CD8-positive, alpha-beta memory T cell (primary cell): ENCODE measurements at regions not wholly inside any gene's neighbourhood (a gene's known extent, or its start where the extent isn't known, plus 50 kb on each side); places are given as distances from the start of the nearest gene placed in this dataset.

ENCODE experiments used
- CTCF ChIA-PET: fragments of 350-600 bp; sonication (Branson Sonifier 250); formaldehyde crosslinking; loops from one replicate; lab custom pipeline; 2021; ENCODE audit warnings: antibody characterized with exemption; lab: Charles Lee
- POLR2A ChIA-PET: fragments of 350-600 bp; sonication (Branson Sonifier 250); formaldehyde crosslinking; loops from one replicate; lab custom pipeline; 2021; ENCODE audit warnings: antibody characterized with exemption; lab: Charles Lee
- DNase-seq, 5 donors: peaks; one replicate each; pipeline versions ENCODE4 v3.0.0 to v3.0.0-alpha.2; 2020 to 2022; ENCODE audit warnings: mixed read lengths in 1 of 5
- H3K27ac ChIP-seq: one replicate; pipeline ENCODE4 v1.7.0; 2013; ENCODE audit warnings: low read depth, mild to moderate bottlenecking, low read length, moderate library complexity
- H3K27me3 ChIP-seq: 2 replicates; pipeline ENCODE4 v1.7.0; 2013; ENCODE audit warnings: low read length, mild to moderate bottlenecking; ENCODE audit not compliant: insufficient read depth, poor library complexity, severe bottlenecking
- H3K36me3 ChIP-seq: 2 replicates; pipeline ENCODE4 v1.7.0; 2013; ENCODE audit warnings: mild to moderate bottlenecking, low read length, moderate library complexity; ENCODE audit not compliant: insufficient read depth
- H3K4me1 ChIP-seq: 2 replicates; pipeline ENCODE4 v1.7.0; 2013; ENCODE audit warnings: mild to moderate bottlenecking, low read length, moderate library complexity; ENCODE audit not compliant: insufficient read depth
- H3K4me3 ChIP-seq: 2 replicates; pipeline ENCODE4 v1.7.0; 2013; ENCODE audit warnings: mild to moderate bottlenecking, low read length
- H3K9me3 ChIP-seq: 2 replicates; pipeline ENCODE4 v1.7.0; 2013; ENCODE audit warnings: mild to moderate bottlenecking, low read length
- H3K27ac Mint-ChIP-seq, 8 donors: one replicate each; pipeline ENCODE4 v1.8.0; 2020 to 2021; ENCODE audit warnings: mixed read lengths in 8 of 8, mild to moderate bottlenecking in 6 of 8, inconsistent platforms in 3 of 8, moderate library complexity in 3 of 8
- H3K27me3 Mint-ChIP-seq, 2 donors: one replicate each; pipeline ENCODE4 v1.8.0; 2020 to 2021; ENCODE audit warnings: mixed read lengths in 2 of 2, mild to moderate bottlenecking in 1 of 2, moderate library complexity in 1 of 2
- H3K36me3 Mint-ChIP-seq, 3 donors: one replicate each; pipeline ENCODE4 v1.8.0; 2020 to 2021; ENCODE audit warnings: mixed read lengths in 3 of 3, inconsistent platforms in 1 of 3, mild to moderate bottlenecking in 1 of 3
- H3K4me1 Mint-ChIP-seq, 3 donors: one replicate each; pipeline ENCODE4 v1.8.0; 2020 to 2021; ENCODE audit warnings: mixed read lengths in 3 of 3, inconsistent platforms in 1 of 3, mild to moderate bottlenecking in 1 of 3
- H3K4me3 Mint-ChIP-seq, 7 donors: one replicate each; pipeline ENCODE4 v1.8.0; 2020 to 2021; ENCODE audit warnings: mixed read lengths in 7 of 7, mild to moderate bottlenecking in 6 of 7, moderate library complexity in 4 of 7, inconsistent platforms in 2 of 7
- H3K9me3 Mint-ChIP-seq, 5 donors: one replicate each; pipeline ENCODE4 v1.8.0; 2020 to 2022; ENCODE audit warnings: mixed read lengths in 5 of 5, mild to moderate bottlenecking in 3 of 5, moderate library complexity in 2 of 5, inconsistent platforms in 1 of 5

DNA sequence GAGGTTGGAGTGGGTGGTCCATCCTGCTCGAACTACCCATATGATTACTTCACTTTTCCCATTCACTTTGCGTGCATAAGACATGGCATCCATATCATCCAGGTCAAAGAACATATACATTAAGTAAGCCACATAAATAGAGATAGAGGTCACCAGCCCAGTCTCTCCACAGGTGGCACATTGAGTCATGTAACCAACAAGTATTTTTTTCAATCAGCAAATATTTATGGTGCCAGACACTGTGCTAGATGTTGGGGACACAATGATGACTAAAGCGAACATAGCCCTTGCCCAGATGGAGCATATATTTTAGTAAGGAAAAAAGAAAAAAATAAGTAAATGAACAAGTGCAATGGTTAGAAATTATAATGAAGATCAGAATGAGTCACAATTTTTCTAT lies 83.6 kb upstream of the LCLAT1 start:
- no peaks in the 10 kb centered on the region for H3K27me3 ChIP-seq
- Mint-ChIP-seq H3K4me3 (no peak overlapping the region), H3K27me3 (no peaks in the 10 kb centered on the region), H3K27ac (peak overlapping the region in 3 of 8 donors; percentile 0 to 76 (median 40)), H3K36me3 (no peaks in the 10 kb centered on the region), H3K4me1 (peaks cover 32 to 44% (median 41%) of the 10 kb centered on the region in 3 donors), H3K9me3 (no peaks in the 10 kb centered on the region)
- no peak overlapping the region for H3K4me3 ChIP-seq
- no peaks in the 10 kb centered on the region for H3K36me3 ChIP-seq
- no peak overlapping the region for H3K27ac ChIP-seq
- POLR2A ChIA-PET: no interaction called here
- no peak for DNase-seq
- H3K4me1 ChIP-seq: peaks cover 40% of the 10 kb centered on the region
- CTCF ChIA-PET: interaction anchor here (1.6 kb wide), 1 partner anchor 29 kb away, joined by 4 read pairs; no protein-coding TSS in a partner anchor
- no peaks in the 10 kb centered on the region for H3K9me3 ChIP-seq

DNA sequence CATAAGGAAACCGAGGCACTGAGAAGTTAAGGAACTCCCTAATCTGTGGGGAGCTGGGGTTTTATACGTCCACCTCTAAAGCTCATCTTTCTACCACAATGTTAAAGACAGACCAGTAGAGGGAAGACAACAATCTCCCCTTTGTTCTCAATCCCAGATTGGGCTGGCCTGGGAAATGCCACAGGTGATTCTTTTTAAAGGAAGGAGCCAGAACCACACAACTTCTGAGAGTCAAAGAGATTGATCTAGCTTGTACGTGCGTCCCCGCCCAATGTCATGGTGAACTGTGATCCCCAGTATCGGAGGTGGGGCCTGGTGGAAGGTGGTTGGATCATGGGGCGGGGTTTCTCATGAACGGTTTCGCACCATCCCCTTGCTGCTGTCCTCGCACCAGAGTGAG lies 81.8 kb upstream of the LCLAT1 start:
- ChIA-PET POLR2A (interaction anchor here (0.6 kb wide), 1 partner anchor 212 kb away, joined by 9 read pairs; no protein-coding TSS in a partner anchor), CTCF (interaction anchor here (1.5 kb wide), 1 partner anchor 8 kb away, joined by 5 read pairs; no protein-coding TSS in a partner anchor)
- Histone ChIP-seq H3K27ac (no peak overlapping the region), H3K4me1 (peaks cover 37% of the 10 kb centered on the region), H3K9me3 (no peaks in the 10 kb centered on the region), H3K27me3 (no peaks in the 10 kb centered on the region), H3K4me3 (no peak overlapping the region), H3K36me3 (no peaks in the 10 kb centered on the region)
- no peaks in the 10 kb centered on the region for H3K36me3 Mint-ChIP-seq
- no peak overlapping the region for H3K4me3 Mint-ChIP-seq
- H3K9me3 Mint-ChIP-seq: no peaks in the 10 kb centered on the region
- H3K27ac Mint-ChIP-seq: no peak overlapping the region
- no peak for DNase-seq
- H3K4me1 Mint-ChIP-seq: peaks cover 30 to 41% (median 39%) of the 10 kb centered on the region in 3 donors
- no peaks in the 10 kb centered on the region for H3K27me3 Mint-ChIP-seq

DNA sequence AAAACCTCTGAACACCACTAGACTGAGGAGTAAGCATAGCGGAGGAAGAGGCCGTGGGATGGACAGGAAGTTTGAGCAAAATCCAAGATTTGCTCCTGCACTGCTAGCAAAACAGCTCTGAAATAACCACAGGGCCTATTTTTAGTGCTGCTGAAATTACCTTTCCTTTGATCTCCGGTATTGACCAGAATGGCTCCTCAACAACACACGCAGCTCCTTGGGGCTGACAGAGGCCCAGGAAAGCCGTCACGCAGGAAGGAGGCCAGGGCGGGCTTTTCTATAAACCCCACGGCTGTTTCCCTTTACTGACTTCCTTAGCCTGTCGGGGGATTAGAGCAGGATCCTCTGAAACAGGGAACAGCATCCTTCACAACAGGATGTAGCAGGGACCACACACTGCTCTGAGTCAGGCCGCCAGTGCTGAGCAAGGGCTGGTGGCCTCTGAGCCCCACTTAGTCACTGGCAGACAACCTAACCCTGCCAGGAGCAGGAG lies 80.8 kb upstream of the LCLAT1 start:
- Mint-ChIP-seq H3K27ac (peak overlapping the region; percentile 0 to 45 (median 30)), H3K9me3 (no peaks in the 10 kb centered on the region), H3K36me3 (no peaks in the 10 kb centered on the region), H3K4me3 (peak overlapping the region in 1 of 7 donors; percentile 8), H3K27me3 (no peaks in the 10 kb centered on the region), H3K4me1 (peaks cover 25 to 35% (median 32%) of the 10 kb centered on the region in 3 donors)
- no peak overlapping the region for H3K4me3 ChIP-seq
- ChIA-PET CTCF (no interaction called here), POLR2A (no interaction called here)
- H3K27me3 ChIP-seq: no peaks in the 10 kb centered on the region
- no peak overlapping the region for H3K27ac ChIP-seq
- no peaks in the 10 kb centered on the region for H3K36me3 ChIP-seq
- H3K9me3 ChIP-seq: no peaks in the 10 kb centered on the region
- DNase-seq: peak in 1 of 5 donors; percentile 39
- peaks cover 26% of the 10 kb centered on the region for H3K4me1 ChIP-seq

DNA sequence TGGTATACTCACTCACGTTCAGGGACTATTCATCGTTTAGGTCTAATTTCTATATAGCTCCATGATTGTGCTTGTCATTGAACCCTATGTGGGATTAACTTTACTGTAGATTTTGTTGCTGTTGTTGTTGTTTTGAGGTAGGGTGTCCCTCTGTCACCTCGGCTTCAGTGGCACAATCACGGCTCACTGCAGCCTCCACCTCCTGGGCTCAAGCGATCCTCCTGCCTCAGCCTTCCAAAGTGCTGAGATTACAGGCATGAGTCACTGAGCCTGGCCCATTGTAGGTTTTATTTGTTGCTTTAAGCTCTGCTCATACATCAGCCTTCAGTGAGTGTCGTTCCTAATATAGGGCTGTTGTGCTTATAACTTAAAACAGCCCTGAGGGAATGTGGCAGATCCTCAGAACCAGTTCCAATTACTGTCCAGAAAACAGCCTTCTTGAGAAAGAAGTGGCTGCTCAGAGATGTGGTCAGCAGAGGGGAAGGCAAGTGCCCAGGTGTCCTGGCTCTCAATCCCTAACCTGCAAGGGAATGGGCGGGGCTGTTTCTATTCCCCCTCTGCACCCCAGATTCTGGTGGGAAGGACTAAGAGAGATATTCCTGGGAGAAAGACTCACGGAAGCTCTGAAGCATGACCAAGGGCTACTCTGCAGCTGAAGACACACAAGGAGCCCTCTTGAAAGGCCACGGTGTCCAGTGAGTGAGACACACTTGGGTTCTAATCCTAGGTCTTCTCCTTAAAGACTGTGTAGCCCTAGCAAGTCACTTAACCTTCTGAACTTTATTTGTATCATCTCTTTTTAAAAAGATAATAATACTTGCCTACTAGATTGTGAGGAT lies 79.6 kb upstream of the LCLAT1 start:
- no peaks in the 10 kb centered on the region for H3K9me3 Mint-ChIP-seq
- no peak overlapping the region for H3K4me3 Mint-ChIP-seq
- Histone ChIP-seq H3K27me3 (no peaks in the 10 kb centered on the region), H3K4me3 (no peak overlapping the region), H3K27ac (no peak overlapping the region), H3K9me3 (no peaks in the 10 kb centered on the region), H3K36me3 (no peaks in the 10 kb centered on the region), H3K4me1 (peaks cover 14% of the 10 kb centered on the region)
- POLR2A ChIA-PET: interaction anchor here (0.5 kb wide), 1 partner anchor 205 kb away, joined by 3 read pairs; no protein-coding TSS in a partner anchor
- H3K27ac Mint-ChIP-seq: no peak overlapping the region
- CTCF ChIA-PET: interaction anchor here (1.1 kb wide), 1 partner anchor 128 kb away, joined by 3 read pairs; no protein-coding TSS in a partner anchor
- no peaks in the 10 kb centered on the region for H3K27me3 Mint-ChIP-seq
- DNase-seq: no peak
- H3K4me1 Mint-ChIP-seq: peaks cover 13 to 23% (median 20%) of the 10 kb centered on the region in 3 donors
- no peaks in the 10 kb centered on the region for H3K36me3 Mint-ChIP-seq

DNA sequence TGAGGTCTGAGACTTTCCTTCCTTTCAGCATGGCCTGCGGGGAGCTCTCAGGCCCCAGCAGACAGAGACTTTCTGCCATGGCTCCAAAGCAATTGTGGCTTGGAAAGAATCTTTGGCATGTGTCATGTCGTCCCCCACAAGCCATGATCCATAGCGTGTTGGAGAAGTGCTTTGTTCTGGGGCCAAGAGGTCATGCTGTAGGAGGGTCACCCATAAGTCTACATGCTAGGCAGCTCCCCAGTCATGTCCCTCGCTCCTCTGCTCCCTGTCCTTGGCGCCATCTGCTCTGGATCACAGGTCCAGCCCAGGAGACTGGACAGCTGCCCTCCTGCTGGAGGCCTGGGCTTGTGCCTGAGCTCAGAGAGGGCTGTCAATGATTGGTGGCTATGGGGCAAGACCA lies 78.8 kb upstream of the LCLAT1 start:
- Mint-ChIP-seq H3K27ac (no peak overlapping the region), H3K4me1 (peaks cover 9 to 16% (median 14%) of the 10 kb centered on the region in 3 donors), H3K9me3 (no peaks in the 10 kb centered on the region), H3K36me3 (no peaks in the 10 kb centered on the region), H3K27me3 (no peaks in the 10 kb centered on the region), H3K4me3 (no peak overlapping the region)
- H3K36me3 ChIP-seq: no peaks in the 10 kb centered on the region
- no peak overlapping the region for H3K4me3 ChIP-seq
- POLR2A ChIA-PET: no interaction called here
- no peaks in the 10 kb centered on the region for H3K9me3 ChIP-seq
- CTCF ChIA-PET: interaction anchor here (1.0 to 1.1 kb wide), 2 partner anchors 129 to 160 kb away, joined by 3 read pairs; no protein-coding TSS in a partner anchor
- H3K27me3 ChIP-seq: no peaks in the 10 kb centered on the region
- no peak for DNase-seq
- H3K27ac ChIP-seq: no peak overlapping the region
- H3K4me1 ChIP-seq: peaks cover 11% of the 10 kb centered on the region

DNA sequence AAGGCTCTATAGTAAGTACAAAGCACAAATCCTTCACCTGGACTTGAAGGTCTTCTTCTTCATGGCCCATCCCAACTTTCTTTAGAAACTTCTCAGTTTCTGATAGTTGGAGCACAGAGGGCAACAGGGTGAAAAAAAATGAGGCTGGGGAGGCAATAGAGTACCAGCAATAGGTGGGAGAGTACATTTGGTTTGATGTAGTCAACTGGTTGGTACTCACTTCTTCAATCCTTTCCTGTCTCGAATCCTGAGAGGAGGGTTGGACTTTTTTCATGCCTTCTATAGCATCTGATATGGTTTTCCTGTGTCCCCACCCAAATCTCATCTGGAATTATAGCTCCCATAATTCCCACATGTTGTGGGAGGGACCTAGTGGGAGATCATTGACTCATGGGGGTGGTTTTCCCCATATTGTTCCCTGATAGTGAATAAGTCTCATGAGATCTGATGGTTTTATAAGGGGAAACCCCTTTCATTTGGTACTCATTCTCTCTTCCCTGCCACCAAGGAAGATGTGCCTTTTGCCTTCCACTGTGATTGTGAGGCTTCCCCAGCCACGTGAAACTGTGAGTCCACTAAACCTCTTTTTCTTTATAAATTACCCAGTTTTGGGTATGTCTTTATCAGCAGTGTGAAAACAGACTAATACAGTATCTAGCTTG lies 75.9 kb upstream of the LCLAT1 start:
- no peaks in the 10 kb centered on the region for H3K9me3 ChIP-seq
- Mint-ChIP-seq H3K9me3 (no peaks in the 10 kb centered on the region), H3K36me3 (no peaks in the 10 kb centered on the region), H3K27ac (peak overlapping the region in 1 of 8 donors; percentile 22), H3K4me3 (no peak overlapping the region), H3K27me3 (no peaks in the 10 kb centered on the region), H3K4me1 (peaks cover 8 to 9% (median 8%) of the 10 kb centered on the region in 3 donors)
- no peaks in the 10 kb centered on the region for H3K27me3 ChIP-seq
- H3K36me3 ChIP-seq: no peaks in the 10 kb centered on the region
- H3K27ac ChIP-seq: no peak overlapping the region
- ChIA-PET POLR2A (no interaction called here), CTCF (no interaction called here)
- no peak overlapping the region for H3K4me3 ChIP-seq
- no peak for DNase-seq
- peaks cover 11% of the 10 kb centered on the region for H3K4me1 ChIP-seq

DNA sequence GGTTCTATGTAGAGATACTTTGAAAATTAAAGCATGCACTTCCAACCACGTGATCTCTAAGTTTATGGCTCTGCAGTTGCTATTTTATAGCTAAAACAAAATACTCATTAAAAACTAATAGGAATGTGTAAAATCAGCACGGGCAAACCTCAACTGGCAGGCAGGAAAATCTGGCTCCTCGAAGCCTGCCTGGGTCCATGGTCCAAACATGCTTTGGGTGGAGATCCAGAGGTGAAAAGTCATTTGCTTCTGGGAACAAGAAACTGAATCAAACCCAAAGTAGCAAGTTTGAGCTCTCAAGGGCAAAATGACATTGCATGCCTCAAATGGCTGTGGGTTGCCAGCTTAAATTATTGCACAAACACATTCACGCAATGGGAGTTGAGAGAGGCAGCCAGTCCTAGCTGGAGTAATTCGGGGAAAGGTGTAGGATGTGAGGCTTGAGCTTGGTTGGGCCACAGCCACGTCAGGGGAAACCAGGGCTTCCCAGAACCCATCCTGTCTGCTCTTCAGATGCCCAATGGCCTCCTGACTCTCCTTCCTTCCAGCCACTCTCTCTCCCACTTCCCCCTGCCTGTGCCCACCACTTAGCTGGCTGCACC lies 75.2 kb upstream of the LCLAT1 start:
- no peak overlapping the region for H3K4me3 ChIP-seq
- no peak for DNase-seq
- H3K27me3 ChIP-seq: no peaks in the 10 kb centered on the region
- Mint-ChIP-seq H3K27ac (peak overlapping the region in 2 of 8 donors; percentile 7 to 66), H3K36me3 (no peaks in the 10 kb centered on the region), H3K27me3 (no peaks in the 10 kb centered on the region), H3K4me3 (no peak overlapping the region), H3K4me1 (peaks cover under 1 to 1% (median under 1%) of the 10 kb centered on the region in 3 donors), H3K9me3 (no peaks in the 10 kb centered on the region)
- H3K27ac ChIP-seq: no peak overlapping the region
- no peaks in the 10 kb centered on the region for H3K9me3 ChIP-seq
- no peaks in the 10 kb centered on the region for H3K36me3 ChIP-seq
- CTCF ChIA-PET: interaction anchor here (0.8 to 1.4 kb wide), 2 partner anchors 9 to 37 kb away, joined by 3 to 4 read pairs; no protein-coding TSS in a partner anchor
- peaks cover 5% of the 10 kb centered on the region for H3K4me1 ChIP-seq
- POLR2A ChIA-PET: interaction anchor here (0.6 kb wide), 1 partner anchor 164 kb away, joined by 3 read pairs; no protein-coding TSS in a partner anchor
